GM18517 (cell line): ENCODE measurements at regions not wholly inside any gene's neighbourhood (a gene's known extent, or its start where the extent isn't known, plus 50 kb on each side); places are given as distances from the start of the nearest gene placed in this dataset.
"Not testable (repeated sequence)": the region's sequence is repeated elsewhere in the genome, so short reads cannot be mapped to it uniquely, and the experiment has no call there.

ENCODE experiments used
- ATAC-seq: cut with Tn5 transposase; IDR thresholded peaks from one replicate; pipeline ENCODE4 v1.9.1; 2021; ENCODE audit warnings: mild to moderate bottlenecking, moderate library complexity; ENCODE audit not compliant: unreplicated experiment

GRCh38 chr13:109264603-109265437 lies 521.6 kb downstream of the IRS2 start:
- not testable (repeated sequence) for ATAC-seq

GRCh38 chr13:109257761-109258157 lies 528.6 kb downstream of the IRS2 start:
- ATAC-seq: not testable (repeated sequence)
